Thoracic aorta (tissue), 2 donors: ENCODE measurements at regions not wholly inside any gene's neighbourhood (a gene's known extent, or its start where the extent isn't known, plus 50 kb on each side); places are given as distances from the start of the nearest gene placed in this dataset.

ENCODE experiments used
- ATAC-seq: fragments of 150-250 bp; one replicate; pipeline ENCODE4 v1.8.0; 2017; ENCODE audit warnings: low read depth; ENCODE audit not compliant: insufficient number of reproducible peaks, low FRiP score
- DNase-seq: peaks from one replicate; pipeline ENCODE4 v3.0.0-alpha.2; 2020; ENCODE audit warnings: low spot score
- H3K27ac ChIP-seq, 2 donors: fragments of 200-600 bp; sonication (generic); 1 replicate in 1 of 2; 2 replicates in 1 of 2; pipeline ENCODE4 v1.5.1; 2016; ENCODE audit warnings: mild to moderate bottlenecking in 2 of 2, moderate library complexity in 2 of 2
- H3K27me3 ChIP-seq: fragments of 200-600 bp; sonication (generic); replicated peaks from 2 replicates; pipeline ENCODE4 v1.6.0; 2016; ENCODE audit warnings: mild to moderate bottlenecking; ENCODE audit not compliant: insufficient read depth
- H3K36me3 ChIP-seq: fragments of 200-600 bp; sonication (generic); one replicate; pipeline ENCODE4 v1.5.1; 2016
- H3K4me1 ChIP-seq, 2 donors: fragments of 200-600 bp; sonication (generic); 1 replicate in 1 of 2; 2 replicates in 1 of 2; pipeline versions ENCODE4 v1.5.1 to v1.6.0; 2016; ENCODE audit warnings: low read depth in 2 of 2, mild to moderate bottlenecking in 1 of 2; ENCODE audit not compliant: control insufficient read depth in 1 of 2
- H3K4me3 ChIP-seq: fragments of 200-600 bp; sonication (generic); 2 replicates; pipeline ENCODE4 v1.5.1; 2016; ENCODE audit warnings: mild to moderate bottlenecking
- H3K9me3 ChIP-seq: fragments of 200-600 bp; sonication (generic); 2 replicates; pipeline ENCODE4 v1.5.1; 2016
- TF ChIP-seq, protein P1 (sequence below): fragments of 200-600 bp; sonication (generic); IDR thresholded peaks from one replicate; pipeline ENCODE4 v1.5.1; 2019; ENCODE audit warnings: antibody characterized with exemption

GRCh38 chr1:30536530-30536929 is 186.9 kb downstream of the MATN1 start:
- Histone ChIP-seq H3K36me3 (no peaks in the 10 kb centered on the region), H3K27me3 (no peaks in the 10 kb centered on the region), H3K9me3 (no peaks in the 10 kb centered on the region), H3K4me1 (no peaks in the 10 kb centered on the region), H3K4me3 (no peak overlapping the region), H3K27ac (no peak overlapping the region)
- ATAC-seq (no peak), DNase-seq (no peak)
- TF ChIP-seq, protein P1, sequence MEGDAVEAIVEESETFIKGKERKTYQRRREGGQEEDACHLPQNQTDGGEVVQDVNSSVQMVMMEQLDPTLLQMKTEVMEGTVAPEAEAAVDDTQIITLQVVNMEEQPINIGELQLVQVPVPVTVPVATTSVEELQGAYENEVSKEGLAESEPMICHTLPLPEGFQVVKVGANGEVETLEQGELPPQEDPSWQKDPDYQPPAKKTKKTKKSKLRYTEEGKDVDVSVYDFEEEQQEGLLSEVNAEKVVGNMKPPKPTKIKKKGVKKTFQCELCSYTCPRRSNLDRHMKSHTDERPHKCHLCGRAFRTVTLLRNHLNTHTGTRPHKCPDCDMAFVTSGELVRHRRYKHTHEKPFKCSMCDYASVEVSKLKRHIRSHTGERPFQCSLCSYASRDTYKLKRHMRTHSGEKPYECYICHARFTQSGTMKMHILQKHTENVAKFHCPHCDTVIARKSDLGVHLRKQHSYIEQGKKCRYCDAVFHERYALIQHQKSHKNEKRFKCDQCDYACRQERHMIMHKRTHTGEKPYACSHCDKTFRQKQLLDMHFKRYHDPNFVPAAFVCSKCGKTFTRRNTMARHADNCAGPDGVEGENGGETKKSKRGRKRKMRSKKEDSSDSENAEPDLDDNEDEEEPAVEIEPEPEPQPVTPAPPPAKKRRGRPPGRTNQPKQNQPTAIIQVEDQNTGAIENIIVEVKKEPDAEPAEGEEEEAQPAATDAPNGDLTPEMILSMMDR: no peak

GRCh38 chr1:30535595-30536325 is 187.6 kb downstream of the MATN1 start:
- Histone ChIP-seq H3K9me3 (no peaks in the 10 kb centered on the region), H3K4me1 (no peaks in the 10 kb centered on the region), H3K4me3 (no peak overlapping the region), H3K27ac (no peak overlapping the region), H3K27me3 (no peaks in the 10 kb centered on the region), H3K36me3 (no peaks in the 10 kb centered on the region)
- DNase-seq: no peak
- TF ChIP-seq, protein P1: no peak
- ATAC-seq: no peak

DNA sequence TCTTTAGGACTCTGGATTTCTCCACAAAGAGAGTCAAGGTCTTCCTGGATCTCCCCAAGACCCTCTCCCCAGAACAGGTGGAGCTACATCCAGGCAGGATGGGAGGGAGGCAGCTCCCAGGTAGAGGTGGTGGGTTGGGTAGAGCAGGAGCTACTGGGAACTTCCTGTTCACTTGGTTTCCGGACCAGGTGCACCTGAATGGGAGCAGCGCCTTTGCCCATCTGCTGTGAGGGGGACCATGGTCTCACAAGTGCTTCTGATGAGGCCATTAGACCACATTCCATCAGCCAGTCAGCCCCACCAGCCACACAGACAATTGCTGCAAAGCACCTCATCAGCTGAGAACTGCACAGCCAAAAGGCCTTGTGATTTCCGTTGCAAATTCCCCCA is 188.8 kb downstream of the MATN1 start:
- DNase-seq (no peak), ATAC-seq (no peak)
- Histone ChIP-seq H3K4me3 (no peak overlapping the region), H3K27me3 (no peaks in the 10 kb centered on the region), H3K27ac (no peak overlapping the region), H3K4me1 (no peaks in the 10 kb centered on the region), H3K36me3 (no peaks in the 10 kb centered on the region), H3K9me3 (no peaks in the 10 kb centered on the region)
- TF ChIP-seq, protein P1: no peak

GRCh38 chr1:30533796-30534550 is 189.4 kb downstream of the MATN1 start:
- TF ChIP-seq, protein P1: no peak

GRCh38 chr1:30533141-30533540 is 190.2 kb downstream of the MATN1 start:
- TF ChIP-seq, protein P1: no peak

More at GRCh38 chr1:30533796-30534550, 189.4 kb downstream of the MATN1 start:
- Histone ChIP-seq H3K27me3 (no peaks in the 10 kb centered on the region), H3K9me3 (no peaks in the 10 kb centered on the region), H3K4me1 (no peaks in the 10 kb centered on the region), H3K4me3 (no peak overlapping the region), H3K27ac (no peak overlapping the region), H3K36me3 (no peaks in the 10 kb centered on the region)
- ATAC-seq (no peak), DNase-seq (no peak)

More at GRCh38 chr1:30533141-30533540, 190.2 kb downstream of the MATN1 start:
- H3K4me1 ChIP-seq: no peaks in the 10 kb centered on the region
- no peak overlapping the region for H3K4me3 ChIP-seq
- no peak for DNase-seq
- no peaks in the 10 kb centered on the region for H3K9me3 ChIP-seq
- no peaks in the 10 kb centered on the region for H3K27me3 ChIP-seq
- ATAC-seq: no peak
- no peaks in the 10 kb centered on the region for H3K36me3 ChIP-seq
- no peak overlapping the region for H3K27ac ChIP-seq
